ENCODE measurements at regions not wholly inside any gene's neighbourhood (a gene's known extent, or its start where the extent isn't known, plus 50 kb on each side); places are given as distances from the start of the nearest gene placed in this dataset.

DNA sequence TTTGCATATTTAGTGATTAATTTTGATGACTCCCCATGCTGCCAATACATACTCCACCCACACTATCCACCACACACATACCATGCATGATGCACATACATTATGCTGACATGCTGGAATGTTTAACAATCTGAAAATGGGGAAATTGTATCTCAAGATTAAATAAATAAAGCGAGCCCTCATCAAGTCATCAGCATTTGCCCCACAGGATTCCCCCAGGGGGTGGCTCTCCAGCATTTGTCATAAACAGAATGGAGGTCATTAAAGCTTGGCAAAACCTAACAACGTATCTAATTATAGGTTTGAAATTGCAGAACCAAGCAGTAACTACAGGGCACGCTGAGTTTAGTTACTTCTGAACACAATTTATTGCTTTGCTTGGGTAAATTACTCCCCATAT is 141.2 kb upstream of the TACR1 start:
- TF ChIP-seq EZH2 (IDR thresholded peaks at IDR 0.05; ENCODE audit: low read length, missing control alignments): no peak
- TF ChIP-seq, protein P1, sequence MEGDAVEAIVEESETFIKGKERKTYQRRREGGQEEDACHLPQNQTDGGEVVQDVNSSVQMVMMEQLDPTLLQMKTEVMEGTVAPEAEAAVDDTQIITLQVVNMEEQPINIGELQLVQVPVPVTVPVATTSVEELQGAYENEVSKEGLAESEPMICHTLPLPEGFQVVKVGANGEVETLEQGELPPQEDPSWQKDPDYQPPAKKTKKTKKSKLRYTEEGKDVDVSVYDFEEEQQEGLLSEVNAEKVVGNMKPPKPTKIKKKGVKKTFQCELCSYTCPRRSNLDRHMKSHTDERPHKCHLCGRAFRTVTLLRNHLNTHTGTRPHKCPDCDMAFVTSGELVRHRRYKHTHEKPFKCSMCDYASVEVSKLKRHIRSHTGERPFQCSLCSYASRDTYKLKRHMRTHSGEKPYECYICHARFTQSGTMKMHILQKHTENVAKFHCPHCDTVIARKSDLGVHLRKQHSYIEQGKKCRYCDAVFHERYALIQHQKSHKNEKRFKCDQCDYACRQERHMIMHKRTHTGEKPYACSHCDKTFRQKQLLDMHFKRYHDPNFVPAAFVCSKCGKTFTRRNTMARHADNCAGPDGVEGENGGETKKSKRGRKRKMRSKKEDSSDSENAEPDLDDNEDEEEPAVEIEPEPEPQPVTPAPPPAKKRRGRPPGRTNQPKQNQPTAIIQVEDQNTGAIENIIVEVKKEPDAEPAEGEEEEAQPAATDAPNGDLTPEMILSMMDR (conservative IDR thresholded peaks at IDR 0.05 in 1 of 2, IDR thresholded peaks at IDR 0.05 in 1 of 2; ENCODE audit: low read depth in 1 of 2, low read length in 2 of 2): no peak

Data from fibroblast of lung (primary cell).